Stimulated activated CD4-positive, alpha-beta T cell treated with anti-CD3 and anti-CD28 coated beads, TNF-alpha, amount 100 ng/mL, for 48 hours (primary cell): ENCODE measurements at regions not wholly inside any gene's neighbourhood (a gene's known extent, or its start where the extent isn't known, plus 50 kb on each side); places are given as distances from the start of the nearest gene placed in this dataset.

Experiments
- DNase-seq, 3 donors: peaks; one replicate each; pipeline ENCODE4 v3.0.0-alpha.2; 2020; ENCODE audit warnings: low read depth in 3 of 3

DNA sequence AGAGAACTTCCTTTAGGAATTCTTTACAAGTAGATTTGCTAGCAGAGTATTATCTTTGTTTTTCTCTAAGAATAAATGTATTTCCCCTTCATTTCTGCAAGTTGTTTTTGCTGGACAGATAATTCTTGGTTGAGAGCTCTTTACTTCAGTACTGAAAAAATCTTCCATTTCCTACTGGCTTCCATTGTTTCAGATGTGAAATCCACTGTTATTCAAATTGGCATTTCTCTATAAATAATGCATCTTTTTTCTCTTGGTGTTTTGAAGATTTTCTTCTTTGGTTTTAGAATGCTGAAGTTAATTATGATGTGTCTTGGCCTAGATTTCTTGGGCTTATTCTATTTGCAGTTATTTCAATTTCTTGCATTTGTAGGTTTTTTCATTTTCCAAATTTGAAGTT is 270.0 kb upstream of the GYPC start:
- no peak for DNase-seq

DNA sequence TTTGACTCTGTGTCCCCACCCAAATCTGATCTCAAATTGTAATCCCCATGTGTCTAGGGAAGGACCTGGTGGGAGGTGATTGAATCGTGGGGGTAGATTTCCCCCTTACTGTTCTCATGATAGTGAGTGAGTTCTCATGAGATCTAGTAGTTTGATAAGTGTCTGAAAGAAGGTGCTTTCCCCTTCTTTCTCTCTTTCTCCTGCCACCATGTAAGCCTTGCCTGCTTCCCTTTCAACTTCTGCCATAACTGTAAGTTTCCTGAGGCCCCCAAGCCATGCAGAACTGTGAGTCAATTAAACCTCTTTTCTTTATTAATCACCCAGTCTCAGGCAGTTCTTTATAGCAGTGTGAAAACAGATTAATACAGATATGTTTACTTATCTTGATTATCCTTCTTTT is 266.5 kb upstream of the GYPC start:
- no peak for DNase-seq

DNA sequence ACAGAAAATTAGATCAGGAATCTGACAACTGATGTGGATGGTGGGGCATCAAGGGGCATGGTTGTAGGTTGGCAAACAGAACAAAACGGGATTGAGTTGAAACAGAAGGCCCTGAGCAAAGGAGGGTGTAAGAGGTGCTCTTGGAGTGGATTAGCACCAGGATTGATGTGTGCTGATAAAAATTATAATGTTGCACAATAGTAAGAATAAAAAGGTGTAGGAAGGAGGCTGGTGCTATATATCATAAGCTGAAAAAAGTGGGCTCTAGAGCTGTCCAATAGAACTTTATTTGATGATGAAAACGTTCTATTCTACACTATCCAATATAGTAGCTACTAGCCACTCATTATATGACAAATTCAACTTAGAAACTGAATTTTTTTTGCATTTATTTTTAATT is 263.1 kb upstream of the GYPC start:
- no peak for DNase-seq

DNA sequence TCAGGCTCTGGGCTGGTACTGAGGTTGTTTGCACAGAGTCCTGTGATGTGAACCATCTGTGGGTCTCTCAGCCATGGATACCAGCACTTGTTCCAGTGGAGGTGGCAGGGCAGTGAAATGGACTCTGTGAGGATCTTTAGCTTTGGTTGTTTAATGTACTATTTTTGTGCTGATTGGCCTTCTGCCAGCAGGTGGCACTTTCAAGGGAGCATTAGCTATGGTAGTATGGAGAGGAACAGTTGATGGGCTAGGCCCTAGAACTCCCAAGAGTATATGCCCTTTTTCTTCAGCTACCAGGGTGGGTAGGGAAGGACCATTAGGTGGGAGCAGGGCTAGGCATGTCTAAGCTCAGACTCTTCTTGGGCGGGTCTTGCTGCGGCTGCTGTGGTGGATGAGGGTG is 257.0 kb upstream of the GYPC start:
- DNase-seq = peak in 2 of 3 donors; percentile 2 to 5

DNA sequence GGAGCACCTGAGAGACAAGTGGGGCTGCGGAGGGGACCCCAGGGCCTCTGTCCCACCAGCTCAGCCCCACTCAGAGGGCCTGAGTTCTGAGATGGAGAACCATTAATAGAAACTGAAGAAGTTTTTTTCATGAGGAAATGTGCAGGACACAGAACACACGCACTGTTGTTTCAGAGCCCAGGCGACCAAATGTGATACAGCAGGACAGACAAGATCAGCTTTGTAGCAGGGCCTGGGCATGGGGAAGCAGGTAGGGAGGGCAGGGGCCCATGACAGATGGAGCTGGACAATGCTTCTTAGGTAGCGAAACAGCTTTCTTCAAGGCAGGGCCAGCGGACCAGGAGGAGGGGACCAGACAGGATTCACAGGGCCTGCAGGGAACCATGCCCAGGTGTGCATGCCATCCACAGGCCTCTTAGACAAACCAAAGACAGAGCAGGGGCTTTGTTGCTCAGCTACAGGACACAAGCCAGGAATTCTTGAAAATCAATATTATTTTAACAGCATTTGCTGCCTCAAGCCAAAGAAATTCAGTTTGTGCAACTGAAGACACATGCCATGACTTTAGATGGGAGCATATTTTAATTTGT is 252.8 kb upstream of the GYPC start:
- DNase-seq = no peak

DNA sequence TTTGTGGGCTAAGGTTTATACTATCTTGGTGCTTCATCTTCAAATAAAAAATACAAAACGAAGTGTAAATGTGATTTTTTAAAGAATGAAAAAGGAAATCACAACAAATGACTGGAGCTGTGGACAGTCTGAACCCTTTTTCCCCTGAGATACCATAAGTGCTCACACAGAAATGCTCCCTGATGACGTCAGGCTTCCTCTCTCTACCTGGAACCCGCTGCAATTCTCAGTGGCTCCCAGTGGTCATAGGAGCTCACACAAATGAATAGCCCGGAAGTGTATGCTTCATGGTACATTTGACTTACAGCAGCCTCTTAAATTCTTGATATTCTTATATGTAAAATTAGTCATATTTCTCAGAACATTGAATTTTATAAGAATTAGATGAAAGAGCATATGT is 249.7 kb upstream of the GYPC start:
- DNase-seq = no peak

DNA sequence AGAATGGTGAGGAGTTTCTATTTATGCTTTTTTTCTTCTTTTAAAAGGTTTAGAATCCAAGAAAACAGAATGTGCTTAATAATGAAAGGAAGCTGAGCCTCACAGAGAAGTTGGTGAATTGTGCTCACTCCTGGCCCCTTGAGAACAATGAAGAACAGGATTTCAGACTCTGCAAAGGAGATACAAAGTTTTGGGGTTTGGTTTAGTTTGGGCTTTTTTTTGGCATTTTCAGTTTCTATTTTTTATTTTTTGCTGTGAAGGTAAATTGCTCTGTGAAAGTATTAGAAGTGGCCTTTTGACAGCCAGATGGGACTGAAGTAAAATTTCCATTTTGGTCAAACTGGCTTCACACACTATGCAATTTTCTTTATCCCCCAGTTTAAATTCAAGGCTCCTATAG is 247.3 kb upstream of the GYPC start:
- no peak for DNase-seq

DNA sequence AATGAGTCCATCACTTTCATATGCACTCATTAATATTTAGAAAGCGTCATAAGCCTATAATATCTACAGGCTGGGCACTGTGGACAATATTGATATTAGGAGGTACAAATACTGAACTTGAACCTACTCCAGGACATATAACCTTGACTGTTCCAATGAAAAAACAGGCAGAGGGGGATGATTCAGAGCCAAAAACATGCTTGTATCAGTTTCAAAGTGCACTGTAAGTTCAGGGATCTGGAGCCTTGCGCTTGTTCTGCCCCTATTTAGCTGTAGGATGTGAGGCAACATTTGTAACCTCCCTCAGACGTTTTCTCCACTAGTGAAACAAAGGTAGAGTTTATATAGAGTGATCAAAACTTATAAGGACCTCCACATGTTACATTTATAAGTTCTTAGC is 246.1 kb upstream of the GYPC start:
- DNase-seq = no peak

DNA sequence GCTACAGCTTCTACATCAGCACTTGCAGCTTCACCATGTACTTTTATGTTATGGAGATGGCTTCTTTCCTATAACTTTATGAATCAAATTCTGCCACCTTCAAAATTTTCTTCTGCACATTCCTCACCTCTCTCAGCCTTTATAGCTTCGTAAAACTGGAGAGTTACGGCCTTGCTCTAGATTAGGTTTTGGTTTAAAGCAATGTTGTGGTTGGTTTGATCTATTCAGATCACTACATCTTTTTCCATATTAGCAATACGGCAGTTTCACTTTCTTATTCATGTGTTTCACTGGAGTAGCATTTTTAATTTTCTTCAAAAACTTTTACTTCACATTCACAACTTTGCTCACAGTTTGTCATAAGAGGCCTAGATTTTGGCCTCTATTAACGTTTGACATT is 242.9 kb upstream of the GYPC start:
- DNase-seq = no peak

DNA sequence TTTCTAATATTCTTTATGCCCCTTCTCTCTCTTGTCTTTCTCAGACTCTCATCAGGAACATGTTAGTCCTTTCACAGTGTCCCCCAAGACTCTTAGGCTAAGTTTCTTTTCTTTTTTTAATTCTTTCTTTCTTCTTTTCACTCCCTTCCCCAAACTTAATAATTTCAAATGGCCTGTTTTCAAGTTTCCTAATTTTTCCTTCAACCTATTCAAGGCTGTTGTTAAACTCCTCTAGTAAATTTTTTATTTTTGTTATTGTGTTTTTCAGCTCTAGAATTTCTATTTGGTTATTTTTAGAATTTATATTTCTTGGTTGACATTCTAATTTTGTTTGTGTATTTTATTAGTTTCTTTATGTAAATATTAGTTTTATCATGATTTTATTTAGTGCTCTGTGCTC is 236.6 kb upstream of the GYPC start:
- DNase-seq = no peak

DNA sequence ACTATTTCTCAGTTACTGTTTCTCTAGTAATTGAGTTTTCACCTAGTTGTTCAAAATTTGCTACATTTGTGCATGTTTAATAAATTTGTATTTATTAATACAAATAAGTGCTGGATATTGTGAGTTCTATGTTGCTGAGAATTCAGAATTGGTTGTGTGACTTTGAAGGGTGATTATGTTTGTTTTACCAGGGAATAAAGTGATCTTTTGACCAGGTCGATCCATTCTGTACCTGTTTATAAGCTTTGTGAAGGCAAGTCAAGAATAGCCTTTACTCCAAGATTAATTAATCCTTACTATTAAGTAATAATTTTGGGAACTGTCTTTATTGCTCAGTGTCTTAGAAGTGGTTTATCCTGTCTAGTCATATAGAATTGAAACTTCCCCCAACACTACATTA is 230.0 kb upstream of the GYPC start:
- DNase-seq = no peak

DNA sequence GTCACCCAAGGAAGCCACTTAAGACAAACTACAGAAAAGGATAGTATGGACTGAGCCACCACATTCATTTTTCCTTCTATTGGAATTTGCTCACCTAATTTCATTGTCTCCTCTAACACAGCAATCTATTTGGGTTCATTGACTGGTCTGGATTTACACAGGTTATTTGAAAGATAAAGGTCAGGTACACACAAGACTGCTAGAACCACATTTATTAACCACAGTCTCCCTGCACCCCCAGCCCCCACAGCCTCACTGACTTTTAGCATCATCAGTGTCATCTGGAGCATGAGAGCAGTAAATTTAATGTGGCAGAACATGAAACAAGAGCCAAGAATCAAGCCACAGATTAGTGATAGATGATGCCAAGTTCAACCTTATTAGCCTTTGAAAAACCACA is 226.9 kb upstream of the GYPC start:
- no peak for DNase-seq

DNA sequence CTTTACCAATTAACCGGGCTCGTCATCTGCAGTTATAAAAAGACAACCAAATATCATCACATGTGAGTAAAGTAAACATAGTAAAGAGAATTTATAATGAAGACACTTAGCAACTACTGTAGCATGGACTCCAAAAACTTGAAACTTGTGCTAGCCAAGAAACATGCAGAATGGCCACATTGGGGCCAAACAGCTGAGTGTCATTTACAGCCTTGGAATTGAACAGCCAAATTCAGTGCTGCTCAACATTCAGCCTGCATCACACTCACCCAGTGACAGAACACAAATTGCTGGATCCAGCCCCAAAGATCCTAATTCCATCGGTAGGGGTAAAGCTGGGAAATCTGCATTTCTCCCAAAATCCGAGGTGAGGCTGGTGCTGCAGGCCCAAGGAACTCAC is 224.8 kb upstream of the GYPC start:
- no peak for DNase-seq

DNA sequence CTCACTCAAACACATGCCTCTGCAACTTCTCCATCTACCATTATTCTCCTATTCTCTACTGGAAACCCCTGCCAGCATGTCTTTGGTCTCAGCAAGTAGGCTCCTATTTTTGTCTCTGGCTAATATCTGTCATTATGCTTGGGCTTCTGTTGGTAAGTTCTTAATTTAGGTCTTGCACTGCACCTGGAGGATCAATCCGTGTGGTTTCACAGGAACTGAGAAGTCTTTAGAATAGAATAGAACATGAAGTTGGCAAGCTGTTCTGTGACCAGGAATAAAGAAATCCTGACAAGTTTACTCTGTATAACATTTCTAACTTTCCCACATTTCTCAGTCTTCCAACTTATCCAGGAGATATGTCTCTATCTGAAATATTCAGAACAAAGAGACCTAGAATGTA is 219.5 kb upstream of the GYPC start:
- DNase-seq = no peak

DNA sequence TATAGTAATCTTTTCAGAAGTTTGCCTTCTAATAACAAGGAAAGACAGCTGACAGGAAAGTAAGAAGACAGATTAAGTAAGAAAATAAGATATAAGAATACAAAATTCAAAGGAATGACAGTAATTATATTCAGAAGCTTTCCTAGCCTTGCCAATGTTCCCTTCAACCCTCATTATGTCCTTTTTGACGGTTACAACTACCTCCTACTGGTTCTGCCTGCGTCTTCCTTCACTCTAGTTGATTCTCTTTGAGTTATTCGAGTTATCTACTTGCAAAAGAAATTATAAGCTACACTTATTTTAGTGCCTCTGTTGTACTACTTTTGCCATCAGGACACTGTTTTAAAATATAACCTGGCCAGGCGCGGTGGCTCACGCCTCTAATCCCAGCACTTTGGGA is 218.9 kb upstream of the GYPC start:
- DNase-seq = no peak

DNA sequence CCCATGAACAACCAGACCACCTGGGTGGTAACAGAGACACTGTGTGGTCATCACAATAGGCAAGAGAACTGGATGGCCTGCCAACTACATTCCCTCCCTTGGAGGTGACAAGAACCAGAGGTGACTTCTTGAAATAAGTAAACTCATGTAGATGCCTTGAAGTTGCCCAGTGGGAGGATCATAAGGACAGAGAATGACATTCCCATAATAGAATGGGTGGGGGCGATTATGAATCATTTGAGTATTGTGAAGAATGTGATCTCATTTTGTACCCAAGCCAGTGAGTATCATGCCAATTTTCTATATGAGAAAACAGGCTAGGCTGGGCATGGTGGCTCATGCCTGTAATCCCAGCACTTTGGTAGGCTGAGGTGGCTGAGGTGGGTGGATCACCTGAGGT is 211.4 kb upstream of the GYPC start:
- no peak for DNase-seq

DNA sequence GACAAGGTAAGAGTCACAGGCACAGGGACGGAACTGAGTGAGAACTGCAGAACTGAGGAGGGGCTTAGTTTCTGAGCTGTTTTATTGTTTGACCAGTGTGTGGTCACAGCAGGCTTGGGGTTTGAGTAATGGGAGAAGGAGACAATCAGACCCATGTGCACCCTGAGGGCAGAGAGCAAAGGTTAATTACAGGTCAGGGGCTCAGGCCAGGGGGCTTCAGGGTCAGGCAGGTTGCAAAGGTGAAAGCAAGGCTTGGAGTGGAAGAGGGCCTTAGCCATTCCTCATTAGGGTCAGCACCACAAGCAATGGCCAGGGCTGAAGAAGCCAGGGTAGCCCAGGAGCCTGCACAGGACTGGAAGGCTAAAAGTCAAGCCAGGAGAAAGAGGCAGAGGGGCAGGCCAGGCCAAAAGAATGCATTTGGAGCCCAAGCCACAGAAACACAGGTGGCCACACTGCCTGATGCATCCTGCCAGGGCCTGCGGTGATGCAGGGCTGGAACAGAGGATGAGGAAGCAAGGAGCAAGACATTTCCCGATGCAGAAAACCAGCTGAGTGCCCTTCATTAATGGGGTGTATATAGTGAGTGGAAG is 209.8 kb upstream of the GYPC start:
- DNase-seq = no peak

DNA sequence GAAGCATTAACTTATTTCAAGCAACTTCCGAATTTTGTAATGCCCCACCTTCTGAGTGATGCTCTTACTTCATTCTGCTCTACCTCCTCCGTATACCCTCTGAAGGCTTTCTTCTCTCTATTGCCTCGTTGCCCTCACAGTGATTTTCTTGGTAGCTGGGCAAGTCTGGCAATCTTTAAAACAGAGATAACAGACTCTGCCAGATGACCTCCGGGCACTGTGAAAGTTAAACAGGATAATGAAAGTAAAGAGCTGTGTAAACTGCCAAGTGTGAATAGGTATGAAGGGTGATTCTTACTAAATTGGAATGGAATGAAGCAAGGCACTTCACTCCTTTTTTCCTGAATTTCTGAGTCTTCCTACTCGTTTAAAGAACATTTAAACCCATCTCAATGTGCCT is 207.3 kb upstream of the GYPC start:
- DNase-seq = no peak

DNA sequence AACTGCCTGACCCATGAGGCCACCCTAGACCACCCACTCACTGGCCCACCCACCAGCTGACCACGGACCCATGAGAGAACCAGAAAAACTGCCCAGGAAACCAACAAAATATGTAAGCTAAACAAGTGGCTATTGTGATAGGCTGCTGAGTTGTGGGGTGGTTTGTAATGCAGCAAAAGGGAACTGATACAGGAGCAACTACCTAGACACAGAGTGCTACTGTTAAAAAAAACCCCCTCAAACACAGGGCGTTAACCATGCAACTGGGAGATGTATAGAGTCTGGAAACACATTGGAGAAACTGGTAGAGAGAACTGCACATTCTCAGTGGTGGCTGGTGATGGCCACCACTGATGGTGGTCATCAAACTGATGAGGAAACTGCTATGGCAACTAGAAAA is 206.3 kb upstream of the GYPC start:
- DNase-seq = no peak

DNA sequence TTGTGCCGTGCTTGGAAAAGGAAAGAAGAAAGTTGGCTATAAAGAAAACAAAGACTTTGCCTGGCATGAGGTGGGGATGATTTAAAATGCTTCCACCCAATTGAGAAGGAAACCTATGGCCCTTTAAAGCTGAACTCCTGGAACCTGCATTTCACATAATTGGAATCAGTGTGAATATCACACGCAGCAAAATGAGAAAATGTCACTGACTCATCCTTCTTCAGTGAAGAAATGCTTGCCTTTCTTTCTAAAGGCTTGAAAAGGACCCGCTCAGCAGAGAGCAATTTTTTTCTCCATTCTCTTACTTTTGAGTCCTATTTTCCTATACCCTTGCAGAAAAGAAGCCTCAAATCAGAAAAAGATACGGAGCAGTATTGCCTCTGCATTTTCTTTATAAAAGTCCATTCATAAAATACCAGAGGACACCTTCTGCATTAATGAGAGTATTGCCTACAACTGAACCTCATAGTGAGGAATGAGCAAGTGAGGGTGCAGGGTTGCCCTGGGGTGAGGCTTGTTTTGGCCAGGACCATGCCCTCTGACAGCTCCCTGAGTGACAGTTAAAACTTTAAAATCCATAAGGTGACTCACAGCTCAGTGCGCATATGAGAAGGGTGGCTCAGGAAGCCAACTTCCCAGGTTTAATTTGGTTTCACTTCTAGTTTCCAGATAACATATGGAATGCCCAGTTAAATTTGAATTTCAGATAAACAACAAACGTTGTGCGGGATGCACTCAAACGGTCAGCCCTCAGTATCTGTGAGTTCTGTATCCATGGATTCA is 191.9 kb upstream of the GYPC start:
- no peak for DNase-seq

DNA sequence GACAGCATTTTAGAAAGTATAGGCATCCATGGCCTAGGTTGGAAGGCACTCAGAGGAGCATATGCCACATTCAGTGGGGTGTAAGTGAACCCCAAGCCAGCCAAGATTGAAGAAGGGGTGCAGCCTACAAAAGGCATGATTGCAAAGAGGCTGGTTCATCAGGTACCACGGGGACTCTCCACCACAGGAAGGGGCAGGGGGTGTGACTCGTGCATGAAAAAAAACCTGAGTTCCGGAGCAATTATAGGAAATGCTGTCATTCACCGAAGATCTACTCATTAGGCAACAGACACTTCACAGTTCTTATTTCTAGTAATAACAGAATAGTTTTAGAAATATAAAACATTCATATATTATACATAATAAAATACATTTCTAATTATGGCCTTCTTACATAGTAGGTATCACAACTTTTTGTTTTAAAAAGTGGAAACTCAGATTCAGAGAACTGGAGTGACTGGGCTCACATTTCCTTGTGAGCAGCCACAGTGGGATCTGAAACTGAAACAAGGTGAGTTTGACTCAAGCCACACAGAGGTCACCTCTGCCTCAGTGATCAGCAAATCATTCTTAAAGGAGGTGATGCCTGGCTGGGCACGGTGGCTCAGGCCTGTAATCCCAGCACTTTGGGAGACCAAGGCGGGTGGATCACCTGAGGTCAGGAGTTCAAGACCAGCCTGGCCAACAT is 188.4 kb upstream of the GYPC start:
- DNase-seq = no peak

DNA sequence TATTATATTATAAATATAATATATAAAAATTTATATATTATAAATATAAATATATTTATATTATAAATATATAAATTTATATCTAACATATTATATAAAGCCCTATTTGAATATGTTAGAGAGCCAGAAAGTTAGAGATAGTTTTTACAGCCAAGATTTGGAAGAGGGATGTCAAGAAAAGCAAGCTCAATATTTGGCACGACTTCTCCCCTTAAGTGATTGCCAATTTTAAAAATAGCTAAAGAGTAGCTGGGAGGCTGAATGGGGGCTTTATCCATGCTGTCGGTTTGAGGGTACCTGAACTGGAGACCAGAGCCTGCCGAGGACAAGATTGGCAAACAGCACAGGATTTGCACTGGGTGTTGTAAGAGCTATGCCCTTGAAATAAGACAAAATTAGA is 180.9 kb upstream of the GYPC start:
- no peak for DNase-seq

DNA sequence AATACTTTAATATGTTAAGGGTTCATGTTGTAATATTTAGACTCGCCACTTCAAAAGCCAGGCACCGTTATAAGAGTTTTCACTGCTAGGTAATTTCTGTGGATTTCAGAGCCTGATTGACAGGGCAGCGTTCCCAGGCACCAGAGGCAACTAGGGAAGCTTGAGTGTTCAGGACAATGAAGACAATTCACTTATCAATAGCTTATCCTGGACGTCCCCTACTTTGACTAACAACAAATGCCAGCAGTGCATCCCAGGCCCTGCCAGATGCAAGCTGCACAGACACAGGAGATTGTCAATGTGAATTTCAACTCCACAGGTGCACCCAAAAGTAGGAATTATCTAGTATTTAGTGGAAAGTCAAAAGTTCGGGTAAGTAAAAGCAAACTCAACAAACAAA is 179.3 kb upstream of the GYPC start:
- no peak for DNase-seq
